ENCODE measurements at regions not wholly inside any gene's neighbourhood (a gene's known extent, or its start where the extent isn't known, plus 50 kb on each side); places are given as distances from the start of the nearest gene placed in this dataset.
"Not testable (repeated sequence)": the region's sequence is repeated elsewhere in the genome, so short reads cannot be mapped to it uniquely, and the experiment has no call there.

DNA sequence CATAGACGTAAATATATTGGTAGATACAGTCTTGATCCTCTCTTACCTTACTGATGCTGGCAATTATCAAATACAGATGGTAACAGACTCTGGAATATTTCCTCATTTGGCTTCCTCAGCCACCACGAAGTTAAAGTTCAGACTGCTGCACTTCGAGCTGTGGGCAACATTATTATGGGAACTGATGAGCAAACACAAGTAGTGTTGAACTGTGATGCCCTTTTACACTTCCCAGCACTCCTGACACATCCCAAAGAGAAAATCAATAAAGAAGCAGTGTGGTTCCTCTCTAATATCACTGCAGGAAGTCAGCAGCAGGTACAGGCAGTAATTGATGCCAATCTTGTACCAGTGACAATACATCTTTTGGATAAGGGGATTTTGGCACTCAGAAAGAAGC, 162.7 kb upstream of the NT5E start:
- no peak for ATAC-seq (ENCODE audit: low FRiP score)
- DNase-seq (ENCODE audit: low spot score): no peak
- TF ChIP-seq, protein P1, sequence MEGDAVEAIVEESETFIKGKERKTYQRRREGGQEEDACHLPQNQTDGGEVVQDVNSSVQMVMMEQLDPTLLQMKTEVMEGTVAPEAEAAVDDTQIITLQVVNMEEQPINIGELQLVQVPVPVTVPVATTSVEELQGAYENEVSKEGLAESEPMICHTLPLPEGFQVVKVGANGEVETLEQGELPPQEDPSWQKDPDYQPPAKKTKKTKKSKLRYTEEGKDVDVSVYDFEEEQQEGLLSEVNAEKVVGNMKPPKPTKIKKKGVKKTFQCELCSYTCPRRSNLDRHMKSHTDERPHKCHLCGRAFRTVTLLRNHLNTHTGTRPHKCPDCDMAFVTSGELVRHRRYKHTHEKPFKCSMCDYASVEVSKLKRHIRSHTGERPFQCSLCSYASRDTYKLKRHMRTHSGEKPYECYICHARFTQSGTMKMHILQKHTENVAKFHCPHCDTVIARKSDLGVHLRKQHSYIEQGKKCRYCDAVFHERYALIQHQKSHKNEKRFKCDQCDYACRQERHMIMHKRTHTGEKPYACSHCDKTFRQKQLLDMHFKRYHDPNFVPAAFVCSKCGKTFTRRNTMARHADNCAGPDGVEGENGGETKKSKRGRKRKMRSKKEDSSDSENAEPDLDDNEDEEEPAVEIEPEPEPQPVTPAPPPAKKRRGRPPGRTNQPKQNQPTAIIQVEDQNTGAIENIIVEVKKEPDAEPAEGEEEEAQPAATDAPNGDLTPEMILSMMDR (IDR thresholded peaks at IDR 0.05): no peak

DNA sequence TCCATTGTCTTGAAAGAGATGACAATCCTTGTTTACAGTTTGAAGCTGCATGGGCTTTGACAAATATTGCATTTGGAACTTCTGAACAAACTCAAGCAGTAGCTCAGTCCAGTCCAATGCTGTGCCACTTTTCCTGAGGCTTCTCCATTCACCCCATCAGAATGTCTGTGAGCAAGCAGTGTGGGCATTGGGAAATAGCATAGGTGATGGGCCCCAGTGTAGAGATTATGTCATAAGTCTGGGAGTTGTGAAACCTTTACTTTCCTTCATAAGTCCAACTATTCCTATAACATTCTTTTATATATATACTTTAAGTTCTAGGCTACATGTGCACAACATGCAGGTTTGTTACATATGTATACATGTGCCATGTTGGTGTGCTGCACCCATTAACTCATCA, 163.4 kb upstream of the NT5E start:
- ATAC-seq (ENCODE audit: low FRiP score); DNase-seq (ENCODE audit: low spot score): not testable (repeated sequence)

GRCh38 chr6:85285934-85286333, 163.9 kb upstream of the NT5E start:
- no peak for DNase-seq (ENCODE audit: low spot score)
- TF ChIP-seq, protein P1 (IDR thresholded peaks at IDR 0.05): no peak

GRCh38 chr6:85285114-85285513, 164.8 kb upstream of the NT5E start:
- TF ChIP-seq, protein P1 (IDR thresholded peaks at IDR 0.05): no peak
- ATAC-seq (ENCODE audit: low FRiP score): no peak
- DNase-seq (ENCODE audit: low spot score): no peak

More at GRCh38 chr6:85285934-85286333, 163.9 kb upstream of the NT5E start:
- no peak for ATAC-seq (ENCODE audit: low FRiP score)

DNA sequence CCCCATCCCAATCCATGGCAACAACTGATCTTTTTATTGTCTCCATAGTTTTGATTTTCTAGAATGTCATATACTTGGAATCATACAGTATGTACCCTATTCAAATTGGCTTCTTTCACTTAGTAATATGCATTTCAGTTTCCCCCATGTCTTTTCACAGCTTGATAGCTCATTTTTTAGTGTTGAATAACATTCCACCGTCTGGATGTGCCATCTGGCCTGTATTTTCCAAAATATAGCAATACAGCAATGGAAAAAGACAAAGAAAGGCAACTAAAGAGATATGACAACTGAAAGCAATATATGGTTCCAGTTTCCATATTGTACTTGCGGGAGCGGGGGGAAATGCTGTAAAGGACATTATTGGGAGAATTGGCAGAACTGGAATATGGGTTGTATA, 166.4 kb upstream of the NT5E start:
- no peak for ATAC-seq (ENCODE audit: low FRiP score)
- TF ChIP-seq, protein P1 (IDR thresholded peaks at IDR 0.05): no peak

GRCh38 chr6:85278466-85279035, 171.3 kb upstream of the NT5E start:
- ATAC-seq (ENCODE audit: low FRiP score) (no peak), DNase-seq (ENCODE audit: low spot score) (no peak)
- TF ChIP-seq, protein P1 (IDR thresholded peaks at IDR 0.05): no peak

More for the DNA sequence above, 166.4 kb upstream of the NT5E start:
- no peak for DNase-seq (ENCODE audit: low spot score)

GRCh38 chr6:85276026-85276425, 173.9 kb upstream of the NT5E start:
- DNase-seq (ENCODE audit: low spot score); ATAC-seq (ENCODE audit: low FRiP score): not testable (repeated sequence)

DNA sequence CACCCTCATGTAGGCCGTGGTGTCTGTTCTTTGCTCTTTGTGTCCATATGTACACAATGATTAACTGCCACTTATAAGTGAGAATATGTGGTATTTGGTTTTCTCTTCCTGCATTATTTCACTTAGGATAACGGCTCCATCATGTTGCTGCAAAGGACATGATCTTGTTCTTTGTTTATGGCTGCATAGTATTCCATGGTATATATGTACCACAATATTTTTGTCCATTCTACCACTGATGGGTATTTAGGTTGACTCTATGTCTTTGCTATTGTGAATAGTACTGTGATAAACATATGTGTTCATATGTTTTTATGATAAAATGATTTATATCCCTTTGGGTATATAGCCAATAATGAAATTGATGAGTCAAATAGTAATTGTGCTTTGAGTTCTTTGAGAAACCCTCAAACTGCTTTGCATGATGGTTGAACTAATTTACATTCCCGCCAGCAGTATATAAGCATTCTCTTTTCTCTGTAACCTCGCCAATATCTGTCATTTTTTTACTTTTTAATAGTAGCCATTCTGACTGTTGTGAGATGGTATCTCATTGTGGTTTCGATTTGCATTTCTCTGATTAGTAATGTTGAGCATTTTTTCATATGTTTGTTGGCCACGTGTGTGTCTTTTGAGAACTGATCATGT, 174.4 kb upstream of the NT5E start:
- DNase-seq (ENCODE audit: low spot score) (no peak), ATAC-seq (ENCODE audit: low FRiP score) (no peak)
- TF ChIP-seq, protein P1 (IDR thresholded peaks at IDR 0.05): no peak
